ENCODE measurements at regions not wholly inside any gene's neighbourhood (a gene's known extent, or its start where the extent isn't known, plus 50 kb on each side); places are given as distances from the start of the nearest gene placed in this dataset.

DNA sequence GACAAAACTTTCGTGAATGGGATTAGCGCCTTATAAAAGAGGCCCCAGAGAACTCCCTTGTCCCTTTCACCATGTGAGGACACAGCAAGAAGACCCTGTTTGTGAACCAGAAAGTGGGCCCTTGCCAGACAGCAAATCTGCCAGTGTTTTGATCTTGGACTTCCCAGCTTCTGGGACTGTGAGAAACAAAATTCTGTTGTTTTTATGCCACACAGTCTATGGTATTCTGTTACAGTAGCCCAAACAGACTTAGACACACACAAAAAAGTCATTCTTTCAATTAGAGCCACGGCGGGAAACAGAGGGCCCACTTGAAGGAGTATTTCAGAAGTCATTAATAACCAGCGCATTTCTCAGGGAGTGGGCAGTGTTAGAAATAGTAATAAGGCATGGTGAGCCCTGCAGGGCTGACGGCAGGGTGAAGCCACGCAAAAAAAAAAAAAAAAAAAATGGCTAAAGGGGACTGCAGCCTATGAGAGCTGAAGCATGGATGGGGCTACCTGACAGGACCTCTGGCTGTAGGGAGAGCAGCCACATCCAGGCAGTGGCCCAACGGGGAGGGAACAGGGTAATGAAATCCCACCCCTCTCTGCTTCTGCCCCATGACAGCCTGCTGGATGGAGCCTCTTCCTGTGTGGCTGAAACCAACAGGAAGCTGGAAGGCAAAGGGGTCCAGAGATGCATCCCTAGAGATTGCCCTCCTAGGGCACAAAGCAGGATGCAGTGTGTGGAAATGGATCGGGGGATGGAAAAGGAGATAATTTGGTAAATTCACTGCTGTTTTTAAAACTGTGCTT lies 189.3 kb downstream of the KCNS3 start:
- TF ChIP-seq CTCF (IDR thresholded peaks at IDR 0.05; ENCODE audit: borderline replicate concordance, insufficient read depth, low read depth, low read length) = no peak
- no peak overlapping the region for H3K4me3 ChIP-seq (ENCODE audit: low read depth, low read length)

DNA sequence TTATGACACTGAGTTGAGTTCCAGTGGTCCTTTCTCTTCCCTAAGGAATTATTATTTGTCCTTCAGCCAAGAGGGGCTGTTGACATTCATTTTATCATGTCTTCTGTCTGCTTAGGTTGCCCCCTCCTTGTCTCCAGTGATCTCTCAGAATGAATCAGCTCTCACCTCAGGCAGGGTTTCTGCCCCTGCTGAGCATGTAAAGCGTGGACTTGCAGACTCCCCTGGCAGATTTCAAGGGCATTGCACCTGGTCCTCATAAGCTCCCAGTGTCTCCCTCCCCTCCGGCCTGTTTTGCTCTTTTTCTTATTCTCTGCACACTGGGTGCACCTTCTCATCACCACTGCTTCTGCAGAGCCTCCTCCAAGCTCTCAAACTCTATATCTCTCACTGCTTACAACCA lies 188.4 kb downstream of the KCNS3 start:
- no peak overlapping the region for H3K4me3 ChIP-seq (ENCODE audit: low read depth, low read length)
- TF ChIP-seq CTCF (IDR thresholded peaks at IDR 0.05; ENCODE audit: borderline replicate concordance, insufficient read depth, low read depth, low read length) = no peak

DNA sequence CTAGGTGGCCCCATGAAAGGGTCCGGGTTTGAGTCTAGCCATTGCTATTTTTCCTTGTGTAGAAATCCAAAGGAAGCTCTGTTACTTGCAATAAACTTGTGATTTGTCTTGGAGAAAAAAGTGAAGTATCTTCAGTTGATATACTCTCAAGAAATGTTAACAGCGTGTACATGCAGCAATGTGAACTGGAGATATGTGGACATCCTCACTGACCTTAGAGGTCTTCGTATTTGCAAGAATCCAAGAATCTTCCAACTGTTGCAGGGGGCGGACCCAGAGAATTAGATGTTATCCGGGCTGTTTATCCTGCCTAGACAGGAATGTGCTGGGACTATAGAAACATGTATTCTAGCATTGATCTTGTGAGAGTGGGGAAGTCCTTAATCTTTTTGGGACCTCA lies 187.6 kb downstream of the KCNS3 start:
- no peak overlapping the region for H3K4me3 ChIP-seq (ENCODE audit: low read depth, low read length)
- no peak for TF ChIP-seq CTCF (IDR thresholded peaks at IDR 0.05; ENCODE audit: borderline replicate concordance, insufficient read depth, low read depth, low read length)

DNA sequence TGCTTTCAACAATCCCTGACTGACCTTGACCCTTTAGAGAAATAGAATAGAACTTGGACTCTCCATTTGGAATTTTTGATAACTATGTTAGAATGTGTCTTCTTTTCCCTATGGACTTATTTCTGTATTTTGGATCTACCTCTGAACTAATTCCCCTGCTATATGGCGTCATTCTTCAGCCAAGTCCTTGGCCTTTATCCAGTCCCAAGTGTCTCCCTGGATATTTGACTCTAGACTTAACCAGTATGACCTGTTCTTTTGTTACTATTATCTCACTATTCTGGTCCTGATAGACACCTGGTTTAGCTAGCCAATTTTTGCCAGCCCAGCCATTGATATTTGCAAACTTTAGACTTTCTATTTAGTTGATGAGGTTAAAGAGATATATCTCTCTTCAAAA lies 186.8 kb downstream of the KCNS3 start:
- TF ChIP-seq CTCF (IDR thresholded peaks at IDR 0.05; ENCODE audit: borderline replicate concordance, insufficient read depth, low read depth, low read length) = no peak
- no peak overlapping the region for H3K4me3 ChIP-seq (ENCODE audit: low read depth, low read length)

DNA sequence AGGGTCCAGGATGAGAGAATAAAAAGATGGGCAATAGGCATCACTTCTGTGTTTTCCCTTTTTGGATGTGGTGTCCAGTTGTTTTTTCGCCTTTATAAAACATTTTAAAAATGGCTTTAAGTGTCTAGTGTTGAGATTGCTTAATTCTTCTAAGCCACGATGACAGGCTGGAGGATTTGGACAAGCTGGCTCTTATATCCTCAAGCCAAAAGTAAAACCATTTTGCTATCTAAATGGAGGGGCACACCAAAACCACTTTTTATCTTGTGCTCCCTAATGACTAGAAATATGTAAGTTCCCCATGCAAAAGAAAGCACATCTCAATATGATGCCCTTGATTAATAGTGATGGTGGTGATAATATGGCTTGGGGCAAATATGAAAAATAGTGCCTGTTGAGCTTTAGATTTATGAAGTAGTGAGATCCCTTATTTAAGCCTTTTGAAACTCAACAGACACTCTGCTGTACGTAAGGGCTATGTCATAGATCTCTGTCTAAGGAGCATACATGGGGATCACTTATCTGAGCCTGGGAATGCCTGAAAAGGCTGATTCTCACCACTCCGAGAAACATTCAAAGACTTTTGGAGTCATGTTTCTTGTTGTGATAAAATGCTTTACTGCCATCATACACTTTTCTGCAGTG lies 185.5 kb downstream of the KCNS3 start:
- TF ChIP-seq CTCF (IDR thresholded peaks at IDR 0.05; ENCODE audit: borderline replicate concordance, insufficient read depth, low read depth, low read length) = no peak
- no peak overlapping the region for H3K4me3 ChIP-seq (ENCODE audit: low read depth, low read length)

- no peak for TF ChIP-seq CTCF (IDR thresholded peaks at IDR 0.05; ENCODE audit: borderline replicate concordance, insufficient read depth, low read depth, low read length)
Measured at GRCh38 chr2:18062892-18063291, 184.4 kb downstream of the KCNS3 start.

DNA sequence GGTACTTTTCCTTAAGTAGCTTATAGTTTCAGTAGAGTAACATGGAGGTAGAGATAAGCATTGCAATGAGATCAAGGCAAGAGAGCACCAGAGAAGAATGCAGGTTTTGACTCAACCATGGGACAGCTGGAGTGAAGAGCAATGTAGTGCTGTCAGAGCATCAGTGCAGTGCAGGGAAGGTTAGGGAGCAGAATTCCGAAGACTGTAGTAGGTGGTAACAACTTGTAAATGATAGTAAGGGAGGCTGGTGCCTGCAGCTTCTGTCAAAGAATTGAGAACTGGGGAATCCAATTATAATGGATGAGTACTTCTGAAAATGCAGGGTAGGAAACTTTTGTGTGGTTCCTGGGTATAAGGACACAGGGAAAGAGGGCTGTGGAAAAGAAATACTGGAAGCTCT lies 183.2 kb downstream of the KCNS3 start:
- no peak overlapping the region for H3K4me3 ChIP-seq (ENCODE audit: low read depth, low read length)
- TF ChIP-seq CTCF (IDR thresholded peaks at IDR 0.05; ENCODE audit: borderline replicate concordance, insufficient read depth, low read depth, low read length) = no peak

More at GRCh38 chr2:18062892-18063291, 184.4 kb downstream of the KCNS3 start:
- no peak overlapping the region for H3K4me3 ChIP-seq (ENCODE audit: low read depth, low read length)

All from GM12875 (cell line).